Panc1 (cell line): ENCODE measurements at regions not wholly inside any gene's neighbourhood (a gene's known extent, or its start where the extent isn't known, plus 50 kb on each side); places are given as distances from the start of the nearest gene placed in this dataset.

Experiments used
- ATAC-seq: fragments of 200-7000 bp; cut with Tn5 transposase; 2 replicates; pipeline ENCODE4 v1.9.1; 2020; ENCODE audit warnings: mild to moderate bottlenecking, moderate library complexity
- BruUV-seq: library from RNA; stranded (reverse); fragments of 400-500 nt; replicated peaks from 2 replicates; lab custom pipeline; 2021; lab: Mats Ljungman, UMichigan
- CTCF ChIA-PET: fragments of 300-600 bp; sonication (Branson Sonifier 250); formaldehyde crosslinking; loops from one replicate; lab custom pipeline; 2022; ENCODE audit warnings: antibody characterized with exemption; lab: Charles Lee
- POLR2A ChIA-PET: fragments of 300-600 bp; sonication (Branson Sonifier 250); formaldehyde crosslinking; loops from one replicate; lab custom pipeline; 2022; ENCODE audit warnings: antibody characterized with exemption; lab: Charles Lee
- DNase-seq: peaks from one replicate; pipeline ENCODE4 v3.0.0-alpha.2; 2010; ENCODE audit warnings: low read depth, low spot score
- H3K27ac ChIP-seq: 2 replicates; pipeline ENCODE4 v1.5.1; 2011; ENCODE audit warnings: mild to moderate bottlenecking, low read length, inconsistent platforms
- H3K27me3 ChIP-seq: fragments of 200-500 bp; sonication (Bioruptor generic); 2 replicates; pipeline ENCODE4 v1.6.0; 2014; ENCODE audit warnings: low read length, inconsistent platforms; ENCODE audit not compliant: control insufficient read depth, insufficient read depth
- H3K36me3 ChIP-seq: fragments of 200-500 bp; sonication (Bioruptor generic); 2 replicates; pipeline ENCODE4 v1.5.1; 2014; ENCODE audit warnings: inconsistent platforms, mild to moderate bottlenecking, low read length, moderate library complexity; ENCODE audit not compliant: control insufficient read depth, insufficient read depth
- H3K4me1 ChIP-seq: 2 replicates; pipeline ENCODE4 v1.5.1; 2011; ENCODE audit warnings: inconsistent platforms, mild to moderate bottlenecking, low read length, moderate library complexity; ENCODE audit not compliant: control insufficient read depth, insufficient read depth
- H3K4me3 ChIP-seq, 2 experiments: 2 replicates each; pipeline ENCODE4 v1.5.1; 2011 to 2012; ENCODE audit warnings: low read depth in 2 of 2, low read length in 2 of 2, mild to moderate bottlenecking in 2 of 2, inconsistent platforms in 1 of 2, moderate library complexity in 1 of 2
- H3K9me3 ChIP-seq: fragments of 200-500 bp; sonication (Bioruptor generic); 2 replicates; pipeline ENCODE4 v1.5.1; 2014; ENCODE audit warnings: low read depth, mild to moderate bottlenecking, inconsistent platforms, low read length, moderate library complexity; ENCODE audit not compliant: control insufficient read depth, insufficient read depth
- CTCF ChIP-seq: fragments of 450-650 bp; IDR thresholded peaks from 2 replicates; pipeline ENCODE4 v1.5.1; 2017; ENCODE audit warnings: mild to moderate bottlenecking
- POLR2AphosphoS5 ChIP-seq: IDR thresholded peaks from 2 replicates; pipeline ENCODE4 v1.6.1; 2012; ENCODE audit warnings: mild to moderate bottlenecking, low read depth, low read length, moderate library complexity
- REST ChIP-seq, 2 experiments: IDR thresholded peaks; 2 replicates each; pipeline ENCODE4 v1.6.1; 2011 to 2012; ENCODE audit warnings: low read depth in 2 of 2, control low read depth in 1 of 2, low read length in 1 of 2, mild to moderate bottlenecking in 1 of 2, moderate library complexity in 1 of 2; ENCODE audit not compliant: insufficient read depth in 1 of 2
- SIN3A ChIP-seq: IDR thresholded peaks from 2 replicates; pipeline ENCODE4 v1.6.1; 2012; ENCODE audit warnings: low read depth, mild to moderate bottlenecking, low read length, moderate library complexity, borderline replicate concordance; ENCODE audit not compliant: insufficient read depth
- TCF7L2 ChIP-seq: IDR thresholded peaks from 2 replicates; pipeline ENCODE4 v1.6.1; 2011; ENCODE audit warnings: mild to moderate bottlenecking, low read depth, low read length, inconsistent platforms
- in situ Hi-C: cut with HindIII; loops from 2 replicates; pipeline ENCODE4 v1.10.0; 2016; ENCODE audit warnings: low sequenced_read_pairs, low pct_unique_long_range_greater_than_20kb
- intact Hi-C: fragments of 100-400 bp; cut with micrococcal nuclease; formaldehyde crosslinking; loops from one replicate; pipeline ENCODE4 v1.10.0; 2022; ENCODE audit not compliant: unreplicated experiment

- ATAC-seq (no peak), DNase-seq (no peak)
- BruUV-seq, result no TSS peak
- Histone ChIP-seq H3K9me3 (no peaks in the 10 kb centered on the region), H3K4me3 (no peak overlapping the region), H3K27me3 (no peaks in the 10 kb centered on the region), H3K36me3 (no peaks in the 10 kb centered on the region), H3K27ac (no peak overlapping the region), H3K4me1 (no peaks in the 10 kb centered on the region)
- ChIA-PET POLR2A (no interaction called here), CTCF (no interaction called here)
- in situ Hi-C loops (no loop called here), intact Hi-C loops (no loop called here)
- no peak for TF ChIP-seq CTCF
- TF ChIP-seq SIN3A, result no peak
- no peak for TF ChIP-seq TCF7L2
- TF ChIP-seq REST (IDR thresholded peaks at IDR 0.05; ENCODE audit: insufficient read depth in 1 of 2, low read depth in 2 of 2, low read length in 1 of 2), result no peak
- TF ChIP-seq POLR2AphosphoS5, result no peak
Observed at GRCh38 chr6:141056945-141057625, 1075.6 kb upstream of the GJE1 start.

GRCh38 chr6:141050471-141050870 is 1082.3 kb upstream of the GJE1 start:
- Histone ChIP-seq H3K27me3 (no peaks in the 10 kb centered on the region), H3K4me3 (no peak overlapping the region), H3K36me3 (no peaks in the 10 kb centered on the region), H3K9me3 (0 out of 2 replicates have a peak, but pooled peaks cover 3% of the 10 kb centered on the region), H3K27ac (no peak overlapping the region), H3K4me1 (no peaks in the 10 kb centered on the region)
- no TSS peak for BruUV-seq
- intact Hi-C loops (no loop called here), in situ Hi-C loops (no loop called here)
- ATAC-seq (no peak), DNase-seq (no peak)
- TF ChIP-seq TCF7L2 (no peak), POLR2AphosphoS5 (no peak), REST (IDR thresholded peaks at IDR 0.05; ENCODE audit: insufficient read depth in 1 of 2, low read depth in 2 of 2, low read length in 1 of 2) (no peak), SIN3A (no peak), CTCF (no peak)
- CTCF ChIA-PET, result no interaction called here
- POLR2A ChIA-PET, result no interaction called here
